ENCODE measurements at regions not wholly inside any gene's neighbourhood (a gene's known extent, or its start where the extent isn't known, plus 50 kb on each side); places are given as distances from the start of the nearest gene placed in this dataset.

GRCh38 chr2:19846567-19846966 lies 55.2 kb downstream of the TTC32 start:
- CTCF ChIA-PET, result interaction anchor here (1.8 kb wide), 1 partner anchor 18 kb away, joined by 6 read pairs; no protein-coding TSS in a partner anchor
- POLR2A ChIA-PET, result no interaction called here
- DNase-seq (ENCODE audit: extremely low spot score), result no peak
- no peak for TF ChIP-seq CTCF (IDR thresholded peaks at IDR 0.05; ENCODE audit: control extremely low read depth, extremely low read depth, low read depth, missing control alignments)

DNA sequence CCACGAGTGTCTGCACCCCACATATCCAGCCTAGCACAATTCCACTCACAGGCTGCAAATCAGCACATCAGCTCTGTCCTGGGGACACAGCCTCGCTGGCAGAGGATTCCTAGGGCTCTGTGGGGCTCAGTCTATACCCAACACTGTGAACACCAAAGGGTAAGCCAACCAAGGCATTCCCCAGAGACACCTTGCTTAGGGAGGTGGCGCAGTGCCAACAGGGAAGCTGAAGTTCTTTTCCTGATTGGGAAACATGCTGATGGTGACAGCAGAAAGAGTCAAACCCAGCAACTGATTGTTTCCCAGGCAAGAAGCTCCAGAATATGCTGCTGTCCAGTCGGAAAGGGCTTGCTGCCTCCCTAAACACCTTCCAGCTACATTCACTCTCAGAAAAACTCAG lies 55.8 kb downstream of the TTC32 start:
- TF ChIP-seq CTCF (IDR thresholded peaks at IDR 0.05; ENCODE audit: control extremely low read depth, extremely low read depth, low read depth, missing control alignments), result no peak
- ChIA-PET POLR2A (no interaction called here), CTCF (interaction anchor here (1.8 kb wide), 1 partner anchor 18 kb away, joined by 6 read pairs; no protein-coding TSS in a partner anchor)
- DNase-seq (ENCODE audit: extremely low spot score), result no peak

GRCh38 chr2:19845323-19845920 lies 56.4 kb downstream of the TTC32 start:
- POLR2A ChIA-PET, result no interaction called here
- CTCF ChIA-PET, result interaction anchor here (1.8 kb wide), 1 partner anchor 19 kb away, joined by 6 read pairs; no protein-coding TSS in a partner anchor
- TF ChIP-seq CTCF (IDR thresholded peaks at IDR 0.05; ENCODE audit: control extremely low read depth, extremely low read depth, low read depth, missing control alignments), result no peak
- DNase-seq (ENCODE audit: extremely low spot score), result no peak

GRCh38 chr2:19844750-19845149 lies 57.0 kb downstream of the TTC32 start:
- TF ChIP-seq CTCF (IDR thresholded peaks at IDR 0.05; ENCODE audit: control extremely low read depth, extremely low read depth, low read depth, missing control alignments), result no peak
- ChIA-PET CTCF (interaction anchor here (1.8 kb wide), 1 partner anchor 19 kb away, joined by 6 read pairs; no protein-coding TSS in a partner anchor), POLR2A (no interaction called here)
- no peak for DNase-seq (ENCODE audit: extremely low spot score)

- ChIA-PET POLR2A (no interaction called here), CTCF (no interaction called here)
- no peak for TF ChIP-seq CTCF (IDR thresholded peaks at IDR 0.05; ENCODE audit: control extremely low read depth, extremely low read depth, low read depth, missing control alignments)
- no peak for DNase-seq (ENCODE audit: extremely low spot score)
These were observed 57.7 kb downstream of the TTC32 start for GRCh38 chr2:19843992-19844515.

- no peak for TF ChIP-seq CTCF (IDR thresholded peaks at IDR 0.05; ENCODE audit: control extremely low read depth, extremely low read depth, low read depth, missing control alignments)
- POLR2A ChIA-PET, result no interaction called here
- CTCF ChIA-PET, result interaction anchor here (1.1 to 1.7 kb wide), 3 partner anchors 17 to 22 kb away, joined by 3 to 4 read pairs (median 3); no protein-coding TSS in a partner anchor
- no peak for DNase-seq (ENCODE audit: extremely low spot score)
These were observed 59.7 kb downstream of the TTC32 start for GRCh38 chr2:19841918-19842693.

All from GM10248 (cell line).